ENCODE measurements at regions not wholly inside any gene's neighbourhood (a gene's known extent, or its start where the extent isn't known, plus 50 kb on each side); places are given as distances from the start of the nearest gene placed in this dataset.
A peak's percentile ranks its signal among the peaks of the same experiment; 100 is the strongest.
"Not testable (repeated sequence)": the region's sequence is repeated elsewhere in the genome, so short reads cannot be mapped to it uniquely, and the experiment has no call there.

GRCh38 chr6:48706310-48706709 is 595.3 kb upstream of the PTCHD4 start:
- DNase-seq, result no peak

- DNase-seq, result no peak
Observed at GRCh38 chr6:48701572-48701971, 590.6 kb upstream of the PTCHD4 start.

- no peak for DNase-seq
Observed at GRCh38 chr6:48695872-48696271, 584.9 kb upstream of the PTCHD4 start.

GRCh38 chr6:48691420-48691819 is 580.4 kb upstream of the PTCHD4 start:
- no peak for DNase-seq

- DNase-seq, result no peak
Observed at GRCh38 chr6:48689498-48689897, 578.5 kb upstream of the PTCHD4 start.

- peak; percentile 18 for DNase-seq
Observed at GRCh38 chr6:48678390-48678789, 567.4 kb upstream of the PTCHD4 start.

- no peak for DNase-seq
Observed at GRCh38 chr6:48671505-48671904, 560.5 kb upstream of the PTCHD4 start.

GRCh38 chr6:48670546-48670945 is 559.5 kb upstream of the PTCHD4 start:
- DNase-seq, result no peak

- DNase-seq, result no peak
Observed at GRCh38 chr6:48667797-48668196, 556.8 kb upstream of the PTCHD4 start.

- peak; percentile 64 for DNase-seq
Observed at GRCh38 chr6:48664826-48665225, 553.8 kb upstream of the PTCHD4 start.

- DNase-seq, result no peak
Observed at GRCh38 chr6:48658915-48659314, 547.9 kb upstream of the PTCHD4 start.

- no peak for DNase-seq
Observed at GRCh38 chr6:48641544-48641943, 530.5 kb upstream of the PTCHD4 start.

- not testable (repeated sequence) for DNase-seq
Observed at GRCh38 chr6:48638796-48639195, 527.8 kb upstream of the PTCHD4 start.

GRCh38 chr6:48630511-48630910 is 519.5 kb upstream of the PTCHD4 start:
- no peak for DNase-seq

- DNase-seq, result peak; percentile 44
Observed at GRCh38 chr6:48628316-48628715, 517.3 kb upstream of the PTCHD4 start.

- DNase-seq, result no peak
Observed at GRCh38 chr6:48626421-48626820, 515.4 kb upstream of the PTCHD4 start.

GRCh38 chr6:48624631-48625030 is 513.6 kb upstream of the PTCHD4 start:
- no peak for DNase-seq

- peak; percentile 12 for DNase-seq
Observed at GRCh38 chr6:48619771-48620170, 508.8 kb upstream of the PTCHD4 start.

- no peak for DNase-seq
Observed at GRCh38 chr6:48615041-48615440, 504.0 kb upstream of the PTCHD4 start.

- no peak for DNase-seq
Observed at GRCh38 chr6:48614326-48614725, 503.3 kb upstream of the PTCHD4 start.

- DNase-seq, result no peak
Observed at GRCh38 chr6:48613231-48613949, 502.4 kb upstream of the PTCHD4 start.

- DNase-seq, result peak; percentile 5
Observed at GRCh38 chr6:48611332-48611731, 500.3 kb upstream of the PTCHD4 start.

GRCh38 chr6:48610846-48611245 is 499.8 kb upstream of the PTCHD4 start:
- DNase-seq, result no peak

GRCh38 chr6:48606618-48607017 is 495.6 kb upstream of the PTCHD4 start:
- DNase-seq, result no peak

GRCh38 chr6:48597951-48598350 is 487.0 kb upstream of the PTCHD4 start:
- peak; percentile 62 for DNase-seq

Data from NCI-H82 (cell line).